ENCODE measurements at regions not wholly inside any gene's neighbourhood (a gene's known extent, or its start where the extent isn't known, plus 50 kb on each side); places are given as distances from the start of the nearest gene placed in this dataset.

DNA sequence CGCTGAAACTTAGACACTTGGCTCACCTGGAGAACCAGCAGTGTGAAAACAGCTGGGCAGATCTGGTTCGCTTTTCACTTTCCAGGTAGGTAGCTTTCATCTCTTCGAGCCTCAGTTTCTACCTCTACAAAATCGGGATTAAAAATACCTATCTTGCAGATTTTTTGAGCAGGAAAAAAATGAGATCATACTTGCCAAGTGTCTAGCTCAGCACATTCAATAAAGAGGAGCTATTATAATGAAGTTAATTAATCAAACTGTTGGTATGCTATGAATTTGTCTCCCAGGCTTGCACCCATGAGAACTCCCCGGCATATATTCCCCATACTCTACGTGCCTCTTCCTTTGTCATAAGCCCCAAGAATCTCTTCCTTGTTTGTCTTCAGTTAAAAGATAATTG lies 158.6 kb upstream of the LDB2 start:
- TF ChIP-seq, protein P1, sequence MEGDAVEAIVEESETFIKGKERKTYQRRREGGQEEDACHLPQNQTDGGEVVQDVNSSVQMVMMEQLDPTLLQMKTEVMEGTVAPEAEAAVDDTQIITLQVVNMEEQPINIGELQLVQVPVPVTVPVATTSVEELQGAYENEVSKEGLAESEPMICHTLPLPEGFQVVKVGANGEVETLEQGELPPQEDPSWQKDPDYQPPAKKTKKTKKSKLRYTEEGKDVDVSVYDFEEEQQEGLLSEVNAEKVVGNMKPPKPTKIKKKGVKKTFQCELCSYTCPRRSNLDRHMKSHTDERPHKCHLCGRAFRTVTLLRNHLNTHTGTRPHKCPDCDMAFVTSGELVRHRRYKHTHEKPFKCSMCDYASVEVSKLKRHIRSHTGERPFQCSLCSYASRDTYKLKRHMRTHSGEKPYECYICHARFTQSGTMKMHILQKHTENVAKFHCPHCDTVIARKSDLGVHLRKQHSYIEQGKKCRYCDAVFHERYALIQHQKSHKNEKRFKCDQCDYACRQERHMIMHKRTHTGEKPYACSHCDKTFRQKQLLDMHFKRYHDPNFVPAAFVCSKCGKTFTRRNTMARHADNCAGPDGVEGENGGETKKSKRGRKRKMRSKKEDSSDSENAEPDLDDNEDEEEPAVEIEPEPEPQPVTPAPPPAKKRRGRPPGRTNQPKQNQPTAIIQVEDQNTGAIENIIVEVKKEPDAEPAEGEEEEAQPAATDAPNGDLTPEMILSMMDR (IDR thresholded peaks at IDR 0.05; ENCODE audit: extremely low read depth in 1 of 2, insufficient read depth in 1 of 2, low read depth in 1 of 2, low read length in 2 of 2), result no peak
- TF ChIP-seq POLR2A (IDR thresholded peaks at IDR 0.05; ENCODE audit: low read depth, low read length) (no peak), MYC (IDR thresholded peaks at IDR 0.05; ENCODE audit: low read depth, low read length) (no peak), GATA2 (IDR thresholded peaks at IDR 0.05; ENCODE audit: insufficient read depth, insufficient read length, low read depth, low read length) (no peak), MAX (IDR thresholded peaks at IDR 0.05; ENCODE audit: insufficient read depth, insufficient read length) (no peak)
